OCI-LY1 (cell line): ENCODE measurements at regions not wholly inside any gene's neighbourhood (a gene's known extent, or its start where the extent isn't known, plus 50 kb on each side); places are given as distances from the start of the nearest gene placed in this dataset.

Experiments used
- H2AFZ ChIP-seq: fragments of 200-600 bp; sonication (generic), shearing (Covaris generic); 2 replicates; pipeline ENCODE4 v1.6.0; 2014; ENCODE audit warnings: antibody characterized with exemption, mild to moderate bottlenecking, low read length
- H3F3A ChIP-seq: fragments of 200-600 bp; sonication (generic), shearing (Covaris generic); 2 replicates; pipeline ENCODE4 v1.6.0; 2014; ENCODE audit warnings: mild to moderate bottlenecking, antibody characterized with exemption, low read length, moderate library complexity; ENCODE audit not compliant: insufficient read depth
- H3K27ac ChIP-seq: fragments of 200-600 bp; sonication (generic); 2 replicates; pipeline ENCODE4 v1.5.1; 2014; ENCODE audit warnings: low read length, mixed run types, mild to moderate bottlenecking, low read depth; ENCODE audit not compliant: poor library complexity, severe bottlenecking
- H3K27me3 ChIP-seq: fragments of 200-600 bp; sonication (generic); 2 replicates; pipeline ENCODE4 v1.6.0; 2014; ENCODE audit warnings: antibody characterized with exemption, mild to moderate bottlenecking, low read length, moderate library complexity; ENCODE audit not compliant: insufficient read depth
- H3K36me3 ChIP-seq: fragments of 200-600 bp; sonication (generic); 2 replicates; pipeline ENCODE4 v1.6.1; 2014; ENCODE audit warnings: mild to moderate bottlenecking, antibody characterized with exemption, low read length, moderate library complexity, mixed read lengths; ENCODE audit not compliant: insufficient read depth
- H3K4me1 ChIP-seq: fragments of 200-600 bp; sonication (generic); 2 replicates; pipeline ENCODE4 v1.5.1; 2014; ENCODE audit warnings: mild to moderate bottlenecking, low read length, moderate library complexity; ENCODE audit not compliant: insufficient read depth, severe bottlenecking
- H3K4me2 ChIP-seq: fragments of 200-600 bp; sonication (generic), shearing (Covaris generic); 2 replicates; pipeline ENCODE4 v1.6.1; 2014; ENCODE audit warnings: low read length
- H3K4me3 ChIP-seq: fragments of 200-600 bp; sonication (generic); 2 replicates; pipeline ENCODE4 v1.5.1; 2014; ENCODE audit warnings: low read length, low read depth, mild to moderate bottlenecking, mixed read lengths; ENCODE audit not compliant: poor library complexity, severe bottlenecking
- H3K79me2 ChIP-seq: fragments of 200-600 bp; shearing (Covaris generic); 2 replicates; pipeline ENCODE4 v1.6.1; 2016; ENCODE audit warnings: mixed run types, low read length, mixed read lengths; ENCODE audit not compliant: insufficient read depth
- H3K9ac ChIP-seq: fragments of 200-600 bp; sonication (generic), shearing (Covaris generic); 2 replicates; pipeline ENCODE4 v1.6.1; 2014; ENCODE audit warnings: mild to moderate bottlenecking, low read length, mixed read lengths
- H3K9me2 ChIP-seq: fragments of 200-600 bp; sonication (generic), shearing (Covaris generic); 2 replicates; pipeline ENCODE4 v1.6.1; 2014; ENCODE audit warnings: low read depth, mild to moderate bottlenecking, low read length, mixed read lengths
- H3K9me3 ChIP-seq: fragments of 200-600 bp; shearing (Covaris generic); 2 replicates; pipeline ENCODE4 v1.6.1; 2014; ENCODE audit warnings: low read length, mixed read lengths
- H4K20me1 ChIP-seq: fragments of 200-600 bp; sonication (generic), shearing (Covaris generic); 2 replicates; pipeline ENCODE4 v1.6.0; 2016; ENCODE audit warnings: mild to moderate bottlenecking, low read length; ENCODE audit not compliant: insufficient read depth
- EZH2 ChIP-seq: fragments of 200-600 bp; sonication (generic), shearing (Covaris generic); IDR thresholded peaks from 2 replicates; pipeline ENCODE4 v1.8.0; 2017; ENCODE audit warnings: borderline replicate concordance, mixed run types, mild to moderate bottlenecking, antibody characterized with exemption, low read length, moderate library complexity, mixed read lengths
- TF ChIP-seq, protein P1 (sequence below): fragments of 200-600 bp; sonication (generic), shearing (Covaris generic); IDR thresholded peaks from 2 replicates; pipeline ENCODE4 v1.5.1; 2017; ENCODE audit warnings: mild to moderate bottlenecking, antibody characterized with exemption, low read length, moderate library complexity, mixed read lengths

DNA sequence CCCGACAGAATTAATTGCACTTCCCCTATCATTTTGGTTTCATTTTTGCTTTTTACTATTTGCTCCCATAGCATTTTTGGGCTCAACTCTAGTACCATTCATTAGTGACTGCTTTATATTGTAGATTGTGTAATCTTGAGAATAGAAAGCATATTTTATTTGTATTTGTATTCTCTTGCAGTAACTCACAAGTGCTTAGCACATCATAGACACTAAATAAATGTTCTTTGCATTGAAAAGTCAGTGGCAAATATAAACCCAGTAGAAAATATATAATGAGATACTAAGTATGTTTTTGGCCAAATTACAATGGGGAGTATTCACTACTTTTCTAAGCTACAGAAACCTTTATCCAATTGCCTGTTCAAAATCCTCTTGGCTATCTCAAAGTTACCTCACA, 359.7 kb upstream of the CAMK1G start:
- Histone ChIP-seq H3K27me3 (no peaks in the 10 kb centered on the region), H3K4me3 (no peak overlapping the region), H3K36me3 (no peaks in the 10 kb centered on the region), H4K20me1 (no peaks in the 10 kb centered on the region), H3K79me2 (no peaks in the 10 kb centered on the region), H3K9me2 (no peaks in the 10 kb centered on the region), H2AFZ (no peak overlapping the region), H3F3A (no peaks in the 10 kb centered on the region), H3K4me2 (no peak overlapping the region), H3K9ac (no peak overlapping the region), H3K27ac (no peak overlapping the region), H3K9me3 (no peaks in the 10 kb centered on the region), H3K4me1 (no peaks in the 10 kb centered on the region)
- TF ChIP-seq, protein P1, sequence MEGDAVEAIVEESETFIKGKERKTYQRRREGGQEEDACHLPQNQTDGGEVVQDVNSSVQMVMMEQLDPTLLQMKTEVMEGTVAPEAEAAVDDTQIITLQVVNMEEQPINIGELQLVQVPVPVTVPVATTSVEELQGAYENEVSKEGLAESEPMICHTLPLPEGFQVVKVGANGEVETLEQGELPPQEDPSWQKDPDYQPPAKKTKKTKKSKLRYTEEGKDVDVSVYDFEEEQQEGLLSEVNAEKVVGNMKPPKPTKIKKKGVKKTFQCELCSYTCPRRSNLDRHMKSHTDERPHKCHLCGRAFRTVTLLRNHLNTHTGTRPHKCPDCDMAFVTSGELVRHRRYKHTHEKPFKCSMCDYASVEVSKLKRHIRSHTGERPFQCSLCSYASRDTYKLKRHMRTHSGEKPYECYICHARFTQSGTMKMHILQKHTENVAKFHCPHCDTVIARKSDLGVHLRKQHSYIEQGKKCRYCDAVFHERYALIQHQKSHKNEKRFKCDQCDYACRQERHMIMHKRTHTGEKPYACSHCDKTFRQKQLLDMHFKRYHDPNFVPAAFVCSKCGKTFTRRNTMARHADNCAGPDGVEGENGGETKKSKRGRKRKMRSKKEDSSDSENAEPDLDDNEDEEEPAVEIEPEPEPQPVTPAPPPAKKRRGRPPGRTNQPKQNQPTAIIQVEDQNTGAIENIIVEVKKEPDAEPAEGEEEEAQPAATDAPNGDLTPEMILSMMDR: no peak
- no peak for TF ChIP-seq EZH2

DNA sequence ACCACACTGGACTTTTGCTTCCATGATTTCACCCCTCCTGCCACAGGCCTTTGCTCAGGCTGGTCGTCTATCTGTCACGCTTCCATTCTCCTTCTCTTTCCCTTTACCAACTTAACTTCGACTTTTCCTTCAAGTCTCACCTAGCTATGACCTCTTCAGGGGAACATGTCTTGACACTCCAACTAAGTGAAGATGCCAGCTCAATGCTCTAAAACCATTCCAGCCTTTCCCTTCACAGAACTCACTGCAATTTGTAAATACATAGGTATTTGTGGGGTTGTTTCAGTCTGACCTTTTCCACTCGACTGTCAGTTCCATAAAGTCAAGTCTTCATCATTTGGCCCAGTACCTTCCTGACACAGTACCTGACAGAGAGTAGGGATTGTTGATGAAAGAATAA, 358.6 kb upstream of the CAMK1G start:
- H3K4me2 ChIP-seq: no peak overlapping the region
- H2AFZ ChIP-seq: no peak overlapping the region
- H3K4me3 ChIP-seq: no peak overlapping the region
- H3K9ac ChIP-seq: no peak overlapping the region
- no peak for TF ChIP-seq EZH2
- TF ChIP-seq, protein P1: no peak
- H4K20me1 ChIP-seq: no peaks in the 10 kb centered on the region
- H3F3A ChIP-seq: no peaks in the 10 kb centered on the region
- no peaks in the 10 kb centered on the region for H3K4me1 ChIP-seq
- H3K9me3 ChIP-seq: no peaks in the 10 kb centered on the region
- no peaks in the 10 kb centered on the region for H3K9me2 ChIP-seq
- H3K27ac ChIP-seq: no peak overlapping the region
- H3K79me2 ChIP-seq: no peaks in the 10 kb centered on the region
- H3K27me3 ChIP-seq: no peaks in the 10 kb centered on the region
- H3K36me3 ChIP-seq: no peaks in the 10 kb centered on the region

DNA sequence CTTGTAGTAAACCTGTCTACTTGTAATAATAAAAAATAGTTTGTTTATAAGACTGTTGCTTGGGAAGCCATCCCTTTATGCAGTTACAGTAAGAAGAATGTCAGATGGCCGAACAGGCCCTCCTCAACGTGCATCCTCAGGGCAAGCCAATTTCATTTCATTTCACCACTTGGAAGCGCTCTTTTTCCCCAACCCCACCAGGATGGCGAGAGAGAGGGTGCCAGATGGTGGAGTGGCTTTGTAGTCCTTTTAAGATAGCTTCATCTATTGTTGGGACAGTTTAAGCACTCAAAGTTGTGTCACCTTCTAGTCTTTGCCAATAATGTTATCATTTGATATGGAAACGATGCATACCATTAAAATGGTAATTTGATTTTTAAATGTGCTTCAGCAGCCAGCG, 356.3 kb upstream of the CAMK1G start:
- Histone ChIP-seq H2AFZ (no peak overlapping the region), H3K36me3 (no peaks in the 10 kb centered on the region), H4K20me1 (no peaks in the 10 kb centered on the region), H3K79me2 (no peaks in the 10 kb centered on the region), H3K9me2 (no peaks in the 10 kb centered on the region), H3K27ac (no peak overlapping the region), H3F3A (no peaks in the 10 kb centered on the region), H3K4me1 (no peaks in the 10 kb centered on the region), H3K4me3 (no peak overlapping the region), H3K9ac (no peak overlapping the region), H3K9me3 (no peaks in the 10 kb centered on the region), H3K27me3 (no peaks in the 10 kb centered on the region), H3K4me2 (no peak overlapping the region)
- TF ChIP-seq, protein P1: no peak
- no peak for TF ChIP-seq EZH2
